ENCODE measurements at regions not wholly inside any gene's neighbourhood (a gene's known extent, or its start where the extent isn't known, plus 50 kb on each side); places are given as distances from the start of the nearest gene placed in this dataset.

DNA sequence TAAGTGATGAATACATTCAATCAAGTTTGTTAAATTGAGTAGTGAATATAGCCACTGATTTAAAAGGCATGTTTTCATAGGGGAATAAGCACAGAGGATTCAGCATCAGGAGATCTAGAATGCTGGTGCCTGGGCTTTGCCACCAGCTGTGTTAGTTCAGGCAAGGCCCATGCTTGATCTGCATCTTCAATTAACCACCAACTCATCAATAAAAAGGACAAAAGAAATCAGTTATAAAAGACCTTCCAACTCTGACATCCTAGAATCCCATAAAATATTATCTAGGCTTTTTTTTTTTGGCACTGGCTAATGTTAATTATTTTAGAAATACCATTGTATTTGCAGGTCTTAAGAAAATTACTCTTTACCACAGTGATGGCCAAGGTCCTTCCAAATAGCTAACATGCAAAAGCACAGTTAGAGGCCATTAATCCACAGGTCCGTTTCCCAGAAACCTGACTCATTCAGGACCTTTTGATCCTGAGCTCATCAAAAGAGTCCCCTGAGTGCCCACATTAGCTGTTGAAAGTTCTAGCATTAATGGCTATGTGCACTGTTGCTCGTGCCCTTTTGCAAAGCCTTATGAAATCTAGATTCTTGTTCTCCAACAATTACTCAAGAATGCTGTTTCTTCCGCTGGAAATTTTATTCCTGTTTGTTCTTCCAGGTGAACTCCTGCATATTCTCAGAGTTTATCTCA, 170.0 kb downstream of the CYRIA start:
- TF ChIP-seq, protein P1, sequence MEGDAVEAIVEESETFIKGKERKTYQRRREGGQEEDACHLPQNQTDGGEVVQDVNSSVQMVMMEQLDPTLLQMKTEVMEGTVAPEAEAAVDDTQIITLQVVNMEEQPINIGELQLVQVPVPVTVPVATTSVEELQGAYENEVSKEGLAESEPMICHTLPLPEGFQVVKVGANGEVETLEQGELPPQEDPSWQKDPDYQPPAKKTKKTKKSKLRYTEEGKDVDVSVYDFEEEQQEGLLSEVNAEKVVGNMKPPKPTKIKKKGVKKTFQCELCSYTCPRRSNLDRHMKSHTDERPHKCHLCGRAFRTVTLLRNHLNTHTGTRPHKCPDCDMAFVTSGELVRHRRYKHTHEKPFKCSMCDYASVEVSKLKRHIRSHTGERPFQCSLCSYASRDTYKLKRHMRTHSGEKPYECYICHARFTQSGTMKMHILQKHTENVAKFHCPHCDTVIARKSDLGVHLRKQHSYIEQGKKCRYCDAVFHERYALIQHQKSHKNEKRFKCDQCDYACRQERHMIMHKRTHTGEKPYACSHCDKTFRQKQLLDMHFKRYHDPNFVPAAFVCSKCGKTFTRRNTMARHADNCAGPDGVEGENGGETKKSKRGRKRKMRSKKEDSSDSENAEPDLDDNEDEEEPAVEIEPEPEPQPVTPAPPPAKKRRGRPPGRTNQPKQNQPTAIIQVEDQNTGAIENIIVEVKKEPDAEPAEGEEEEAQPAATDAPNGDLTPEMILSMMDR (conservative IDR thresholded peaks at IDR 0.05; ENCODE audit: low read length), result no peak
- no peak for TF ChIP-seq EZH2phosphoT487 (IDR thresholded peaks at IDR 0.05; ENCODE audit: borderline replicate concordance)
